B cell (primary cell): ENCODE measurements at regions not wholly inside any gene's neighbourhood (a gene's known extent, or its start where the extent isn't known, plus 50 kb on each side); places are given as distances from the start of the nearest gene placed in this dataset.

Experiments
- EZH2 ChIP-seq: IDR thresholded peaks from 2 replicates; pipeline ENCODE4 v1.6.1; 2012; ENCODE audit warnings: borderline replicate concordance, low read depth, mild to moderate bottlenecking, moderate library complexity, low read length; ENCODE audit not compliant: insufficient read depth, poor library complexity, severe bottlenecking
- TF ChIP-seq, protein P1 (sequence below): fragments of 200-600 bp; IDR thresholded peaks from one replicate; pipeline ENCODE4 v1.8.0; 2022; ENCODE audit warnings: antibody characterized with exemption, mild to moderate bottlenecking

- TF ChIP-seq, protein P1, sequence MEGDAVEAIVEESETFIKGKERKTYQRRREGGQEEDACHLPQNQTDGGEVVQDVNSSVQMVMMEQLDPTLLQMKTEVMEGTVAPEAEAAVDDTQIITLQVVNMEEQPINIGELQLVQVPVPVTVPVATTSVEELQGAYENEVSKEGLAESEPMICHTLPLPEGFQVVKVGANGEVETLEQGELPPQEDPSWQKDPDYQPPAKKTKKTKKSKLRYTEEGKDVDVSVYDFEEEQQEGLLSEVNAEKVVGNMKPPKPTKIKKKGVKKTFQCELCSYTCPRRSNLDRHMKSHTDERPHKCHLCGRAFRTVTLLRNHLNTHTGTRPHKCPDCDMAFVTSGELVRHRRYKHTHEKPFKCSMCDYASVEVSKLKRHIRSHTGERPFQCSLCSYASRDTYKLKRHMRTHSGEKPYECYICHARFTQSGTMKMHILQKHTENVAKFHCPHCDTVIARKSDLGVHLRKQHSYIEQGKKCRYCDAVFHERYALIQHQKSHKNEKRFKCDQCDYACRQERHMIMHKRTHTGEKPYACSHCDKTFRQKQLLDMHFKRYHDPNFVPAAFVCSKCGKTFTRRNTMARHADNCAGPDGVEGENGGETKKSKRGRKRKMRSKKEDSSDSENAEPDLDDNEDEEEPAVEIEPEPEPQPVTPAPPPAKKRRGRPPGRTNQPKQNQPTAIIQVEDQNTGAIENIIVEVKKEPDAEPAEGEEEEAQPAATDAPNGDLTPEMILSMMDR: no peak
- TF ChIP-seq EZH2: no peak
These were observed 483.5 kb downstream of the ADGRL2 start for GRCh38 chr1:82284213-82284612.
